ENCODE measurements at regions not wholly inside any gene's neighbourhood (a gene's known extent, or its start where the extent isn't known, plus 50 kb on each side); places are given as distances from the start of the nearest gene placed in this dataset.

DNA sequence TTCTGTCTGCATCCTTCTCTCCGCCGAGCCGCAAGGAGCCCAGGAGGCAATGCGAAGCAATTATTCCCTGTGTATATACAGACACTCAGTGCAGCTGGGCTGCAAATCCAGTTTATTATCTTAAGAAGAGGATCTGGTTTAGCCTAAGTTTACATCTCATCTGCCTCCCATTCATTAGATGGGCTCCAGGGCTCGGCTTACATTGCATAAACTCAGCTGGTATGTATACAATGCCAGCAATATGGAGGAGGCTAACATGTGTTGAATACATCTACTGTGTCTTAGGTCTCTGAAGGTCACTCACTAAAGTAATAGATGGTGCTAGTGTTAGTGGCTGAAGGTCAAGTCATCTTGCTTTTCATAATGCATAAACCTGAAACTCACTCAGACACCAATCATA is 996.8 kb downstream of the KCNMA1 start:
- WGBS, 2 experiments (ENCODE audit: extremely low coverage in 2 of 2, insufficient read length in 1 of 2), result no CpG with 5 or more reads among the region's 5 CpGs
- Histone ChIP-seq H3K9me3 (ENCODE audit: control insufficient read depth, insufficient read depth, low read length) (no peaks in the 10 kb centered on the region), H3K9ac (ENCODE audit: low read depth, low read length) (no peak overlapping the region), H3K4ac (ENCODE audit: low read depth, low read length) (no peak overlapping the region), H3K23ac (ENCODE audit: low read depth, low read length) (no peak overlapping the region), H2BK120ac (ENCODE audit: low read depth, low read length) (no peak overlapping the region), H4K5ac (ENCODE audit: low read depth, low read length) (no peak overlapping the region), H2AFZ (replicated peaks; ENCODE audit: low read length, poor library complexity) (no peak overlapping the region), H3K4me2 (ENCODE audit: low read depth, low read length) (no peak overlapping the region), H3K27ac (ENCODE audit: insufficient read depth, low read length) (no peak overlapping the region), H2AK5ac (ENCODE audit: low read depth, low read length) (no peak overlapping the region), H4K20me1 (ENCODE audit: insufficient read depth, low read length) (no peaks in the 10 kb centered on the region), H3K4me3 (ENCODE audit: insufficient read depth, low read depth, low read length) (no peak overlapping the region), H3K14ac (replicated peaks; ENCODE audit: low read depth, low read length) (no peak overlapping the region), H2AK9ac (replicated peaks; ENCODE audit: low read depth, low read length, poor library complexity) (no peak overlapping the region), H2BK20ac (ENCODE audit: low read depth, low read length) (no peak overlapping the region), H3K27me3 (ENCODE audit: control insufficient read depth, insufficient read depth, low read length) (no peaks in the 10 kb centered on the region), H3K9me1 (ENCODE audit: insufficient read depth, low read length) (no peaks in the 10 kb centered on the region), H4K8ac (ENCODE audit: low read depth in 2 of 2, low read length in 2 of 2) (no peak overlapping the region), H3K36me3 (ENCODE audit: control insufficient read depth, insufficient read depth, low read length) (no peaks in the 10 kb centered on the region), H2BK5ac (ENCODE audit: low read depth, low read length, poor library complexity, severe bottlenecking) (no peak overlapping the region), H3K56ac (ENCODE audit: extremely low read depth, insufficient read depth, low read length) (no peak overlapping the region), H3K4me1 (ENCODE audit: control insufficient read depth, insufficient read depth, low read length) (peaks cover 17% of the 10 kb centered on the region), H3K18ac (ENCODE audit: low read depth, low read length) (no peak overlapping the region), H3K79me1 (ENCODE audit: low read depth in 1 of 2, low read length in 2 of 2) (no peaks in the 10 kb centered on the region), H2BK15ac (ENCODE audit: low read depth, low read length) (no peak overlapping the region), H4K91ac (ENCODE audit: insufficient read depth, low read depth, low read length) (no peak overlapping the region)
- no TSS peak for BruUV-seq (replicated peaks)
- ATAC-seq (ENCODE audit: low read depth) (peak; percentile 94), DNase-seq (peak; percentile 85)
- POLR2A ChIA-PET (ENCODE audit: unreplicated experiment), result no interaction called here
- intact Hi-C loops (cut with micrococcal nuclease), result loop anchor here (2.0 to 5.0 kb wide), 3 partner anchors 56 to 389 kb away; no protein-coding TSS in a partner anchor
- CTCF ChIA-PET, result no interaction called here
- in situ Hi-C loops (cut with MboI; ENCODE audit: low sequenced_read_pairs), result no loop called here
- dilution Hi-C loops (cut with HindIII; ENCODE audit: low sequenced_read_pairs, unreplicated experiment), result no loop called here
- TF ChIP-seq FOS (IDR thresholded peaks at IDR 0.05; ENCODE audit: low read depth, low read length) (no peak), NFE2L2 (IDR thresholded peaks at IDR 0.05; ENCODE audit: low read depth, low read length) (no peak), CEBPB (IDR thresholded peaks at IDR 0.05; ENCODE audit: low read depth, low read length) (peak; percentile 13; the same call in 1 of the 2 replicates), CHD1 (IDR thresholded peaks at IDR 0.05; ENCODE audit: low read depth, low read length) (no peak), BHLHE40 (IDR thresholded peaks at IDR 0.05; ENCODE audit: low read depth, low read length) (no peak)
- TF ChIP-seq, protein P1, sequence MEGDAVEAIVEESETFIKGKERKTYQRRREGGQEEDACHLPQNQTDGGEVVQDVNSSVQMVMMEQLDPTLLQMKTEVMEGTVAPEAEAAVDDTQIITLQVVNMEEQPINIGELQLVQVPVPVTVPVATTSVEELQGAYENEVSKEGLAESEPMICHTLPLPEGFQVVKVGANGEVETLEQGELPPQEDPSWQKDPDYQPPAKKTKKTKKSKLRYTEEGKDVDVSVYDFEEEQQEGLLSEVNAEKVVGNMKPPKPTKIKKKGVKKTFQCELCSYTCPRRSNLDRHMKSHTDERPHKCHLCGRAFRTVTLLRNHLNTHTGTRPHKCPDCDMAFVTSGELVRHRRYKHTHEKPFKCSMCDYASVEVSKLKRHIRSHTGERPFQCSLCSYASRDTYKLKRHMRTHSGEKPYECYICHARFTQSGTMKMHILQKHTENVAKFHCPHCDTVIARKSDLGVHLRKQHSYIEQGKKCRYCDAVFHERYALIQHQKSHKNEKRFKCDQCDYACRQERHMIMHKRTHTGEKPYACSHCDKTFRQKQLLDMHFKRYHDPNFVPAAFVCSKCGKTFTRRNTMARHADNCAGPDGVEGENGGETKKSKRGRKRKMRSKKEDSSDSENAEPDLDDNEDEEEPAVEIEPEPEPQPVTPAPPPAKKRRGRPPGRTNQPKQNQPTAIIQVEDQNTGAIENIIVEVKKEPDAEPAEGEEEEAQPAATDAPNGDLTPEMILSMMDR (conservative IDR thresholded peaks at IDR 0.05; ENCODE audit: low read depth, low read length), result no peak
